Hepatocyte (in vitro differentiated cells): ENCODE measurements at regions not wholly inside any gene's neighbourhood (a gene's known extent, or its start where the extent isn't known, plus 50 kb on each side); places are given as distances from the start of the nearest gene placed in this dataset. TPM values are rescaled to one million over a fixed set of nuclear protein-coding genes. Genes with fewer than 3 reads are reported as not detected.

Experiments used
- DNase-seq: peaks from one replicate; pipeline ENCODE4 v3.0.0-alpha.2; 2016; ENCODE audit warnings: low spot score
- H2AFZ ChIP-seq: fragments of 200-600 bp; sonication (generic); 2 replicates; pipeline ENCODE4 v1.6.0; 2016; ENCODE audit warnings: antibody characterized with exemption, mild to moderate bottlenecking
- H3K27ac ChIP-seq: fragments of 200-600 bp; sonication (generic); 2 replicates; pipeline ENCODE4 v1.5.1; 2016; ENCODE audit warnings: mild to moderate bottlenecking
- H3K27me3 ChIP-seq: fragments of 200-600 bp; sonication (generic); 2 replicates; pipeline ENCODE4 v1.6.1; 2016
- H3K36me3 ChIP-seq: fragments of 200-600 bp; sonication (generic); replicated peaks from 2 replicates; pipeline ENCODE4 v1.5.1; 2016; ENCODE audit warnings: low read depth; ENCODE audit not compliant: insufficient read depth
- H3K4me1 ChIP-seq: fragments of 200-600 bp; sonication (generic); 2 replicates; pipeline ENCODE4 v1.5.1; 2016; ENCODE audit warnings: mild to moderate bottlenecking, moderate library complexity; ENCODE audit not compliant: insufficient read depth
- H3K4me2 ChIP-seq: fragments of 200-600 bp; sonication (generic); 2 replicates; pipeline ENCODE4 v1.6.0; 2016
- H3K4me3 ChIP-seq: fragments of 200-600 bp; sonication (generic); 2 replicates; pipeline ENCODE4 v1.5.1; 2016; ENCODE audit warnings: mild to moderate bottlenecking
- H3K79me2 ChIP-seq: fragments of 200-600 bp; sonication (generic); 2 replicates; pipeline ENCODE4 v1.6.0; 2017; ENCODE audit warnings: mild to moderate bottlenecking
- H3K9me2 ChIP-seq: fragments of 200-600 bp; sonication (generic); replicated peaks from 2 replicates; pipeline ENCODE4 v1.6.0; 2017; ENCODE audit warnings: mild to moderate bottlenecking; ENCODE audit not compliant: insufficient read depth
- H3K9me3 ChIP-seq: fragments of 200-600 bp; sonication (generic); 2 replicates; pipeline ENCODE4 v1.5.1; 2016; ENCODE audit warnings: low read depth, mild to moderate bottlenecking
- H4K20me1 ChIP-seq: fragments of 200-600 bp; sonication (generic); 2 replicates; pipeline ENCODE4 v1.6.0; 2016; ENCODE audit warnings: mild to moderate bottlenecking; ENCODE audit not compliant: insufficient read depth, poor library complexity, severe bottlenecking
- EZH2 ChIP-seq: fragments of 200-600 bp; sonication (generic); IDR thresholded peaks from 2 replicates; pipeline ENCODE4 v1.6.1; 2016; ENCODE audit warnings: antibody characterized with exemption, mild to moderate bottlenecking, borderline replicate concordance
- EZH2phosphoT487 ChIP-seq: fragments of 200-600 bp; sonication (generic); IDR thresholded peaks from one replicate; pipeline ENCODE4 v1.6.1; 2018; ENCODE audit warnings: antibody characterized with exemption, mild to moderate bottlenecking, low read depth, moderate library complexity; ENCODE audit not compliant: unreplicated experiment, severe bottlenecking
- WGBS: methylation state at CpG from one replicate; pipeline ENCODE4 v1.1.6; 2016; ENCODE audit warnings: low lambda C conversion rate; ENCODE audit errors: missing lambda C conversion rate; 5-methylcytosine and 5-hydroxymethylcytosine counted together
- microRNA-seq: library from miRNA; unstranded; fragments of <30 nt; microRNA quantifications from one replicate; pipeline ENCODE4, GENCODE V29; 2017
- TF ChIP-seq, protein P1 (sequence below): fragments of 200-600 bp; sonication (generic); IDR thresholded peaks from 2 replicates; pipeline ENCODE4 v1.5.1; 2016; ENCODE audit warnings: antibody characterized with exemption, mild to moderate bottlenecking; ENCODE audit not compliant: poor library complexity

DNA sequence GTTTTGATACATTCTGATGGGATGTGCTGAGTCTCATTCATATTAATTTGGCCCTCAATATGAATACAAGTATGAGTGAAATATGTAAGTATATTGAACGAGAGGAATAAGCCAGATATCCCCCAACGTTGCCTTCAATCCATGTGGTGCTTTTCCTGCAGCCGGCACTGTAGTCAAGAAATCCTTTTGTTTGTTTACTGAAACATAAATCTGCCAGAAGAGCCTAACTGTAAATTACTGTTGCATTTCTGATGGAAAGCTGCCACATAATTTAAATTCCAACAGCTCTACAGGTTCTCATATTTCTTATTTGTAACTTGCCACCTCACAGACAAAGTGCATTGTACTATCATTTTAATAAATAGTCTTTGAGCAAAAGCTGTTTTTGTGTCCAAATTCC is 314.0 kb downstream of the KBTBD8 start:
- H3K36me3 ChIP-seq, result no peaks in the 10 kb centered on the region
- TF ChIP-seq, protein P1, sequence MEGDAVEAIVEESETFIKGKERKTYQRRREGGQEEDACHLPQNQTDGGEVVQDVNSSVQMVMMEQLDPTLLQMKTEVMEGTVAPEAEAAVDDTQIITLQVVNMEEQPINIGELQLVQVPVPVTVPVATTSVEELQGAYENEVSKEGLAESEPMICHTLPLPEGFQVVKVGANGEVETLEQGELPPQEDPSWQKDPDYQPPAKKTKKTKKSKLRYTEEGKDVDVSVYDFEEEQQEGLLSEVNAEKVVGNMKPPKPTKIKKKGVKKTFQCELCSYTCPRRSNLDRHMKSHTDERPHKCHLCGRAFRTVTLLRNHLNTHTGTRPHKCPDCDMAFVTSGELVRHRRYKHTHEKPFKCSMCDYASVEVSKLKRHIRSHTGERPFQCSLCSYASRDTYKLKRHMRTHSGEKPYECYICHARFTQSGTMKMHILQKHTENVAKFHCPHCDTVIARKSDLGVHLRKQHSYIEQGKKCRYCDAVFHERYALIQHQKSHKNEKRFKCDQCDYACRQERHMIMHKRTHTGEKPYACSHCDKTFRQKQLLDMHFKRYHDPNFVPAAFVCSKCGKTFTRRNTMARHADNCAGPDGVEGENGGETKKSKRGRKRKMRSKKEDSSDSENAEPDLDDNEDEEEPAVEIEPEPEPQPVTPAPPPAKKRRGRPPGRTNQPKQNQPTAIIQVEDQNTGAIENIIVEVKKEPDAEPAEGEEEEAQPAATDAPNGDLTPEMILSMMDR, result no peak
- TF ChIP-seq EZH2, result no peak
- H3K4me3 ChIP-seq, result no peak overlapping the region
- no peak overlapping the region for H2AFZ ChIP-seq
- no peaks in the 10 kb centered on the region for H3K9me3 ChIP-seq
- no peak overlapping the region for H3K27ac ChIP-seq
- no peak overlapping the region for H3K4me2 ChIP-seq
- H3K79me2 ChIP-seq, result no peaks in the 10 kb centered on the region
- DNase-seq, result no peak
- WGBS, result 38% methylated on average over 3 of the region's 3 CpGs
- H3K4me1 ChIP-seq, result no peaks in the 10 kb centered on the region
- no peaks in the 10 kb centered on the region for H4K20me1 ChIP-seq
- H3K27me3 ChIP-seq, result no peaks in the 10 kb centered on the region
- no peaks in the 10 kb centered on the region for H3K9me2 ChIP-seq

DNA sequence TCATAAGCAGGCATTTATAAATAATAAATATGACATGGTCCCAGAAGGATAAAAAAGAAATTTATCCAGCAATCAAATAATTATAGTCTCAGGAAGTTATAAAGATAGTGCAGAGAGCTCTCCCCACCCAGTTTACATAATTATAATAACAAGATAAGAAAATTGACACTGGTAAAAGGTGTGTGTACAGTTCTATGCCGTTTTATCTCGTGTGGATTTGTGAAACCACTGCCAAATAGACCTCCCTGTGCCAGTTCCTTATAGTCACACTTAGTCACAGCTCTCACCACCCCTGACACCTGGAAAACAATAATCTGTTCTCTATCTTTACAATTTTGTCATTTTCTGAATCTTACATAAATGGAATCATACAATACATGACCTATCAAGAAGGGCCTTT is 320.1 kb downstream of the KBTBD8 start:
- no peak overlapping the region for H3K4me2 ChIP-seq
- H4K20me1 ChIP-seq, result no peaks in the 10 kb centered on the region
- no peak for DNase-seq
- no peaks in the 10 kb centered on the region for H3K9me2 ChIP-seq
- 48% methylated on average over 2 of the region's 2 CpGs for whole genome bisulfite sequencing
- no peak overlapping the region for H3K4me3 ChIP-seq
- no peaks in the 10 kb centered on the region for H3K36me3 ChIP-seq
- TF ChIP-seq EZH2, result no peak
- no peak for TF ChIP-seq EZH2phosphoT487
- TF ChIP-seq, protein P1, result no peak
- no peaks in the 10 kb centered on the region for H3K9me3 ChIP-seq
- H3K27me3 ChIP-seq, result no peaks in the 10 kb centered on the region
- no peaks in the 10 kb centered on the region for H3K79me2 ChIP-seq
- no peak overlapping the region for H3K27ac ChIP-seq
- no peaks in the 10 kb centered on the region for H3K4me1 ChIP-seq
- no peak overlapping the region for H2AFZ ChIP-seq

DNA sequence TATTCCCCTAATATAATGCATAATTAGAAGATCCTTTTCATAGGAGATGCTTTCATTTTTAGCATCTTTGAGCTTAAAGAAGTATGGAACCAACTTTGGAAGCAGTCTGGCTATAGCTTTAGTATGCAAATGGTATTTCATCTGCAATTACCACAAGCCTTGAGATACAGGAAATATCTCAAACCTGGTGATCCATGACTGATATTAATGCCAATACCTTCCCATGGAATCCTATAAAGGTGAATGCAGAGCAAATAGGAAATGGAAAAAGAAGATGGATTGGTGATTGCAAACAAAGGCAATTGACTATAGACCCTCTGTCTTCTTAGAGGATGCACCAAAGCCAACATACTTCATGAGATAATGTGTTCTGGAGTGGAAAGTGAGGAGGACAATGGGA is 326.4 kb downstream of the KBTBD8 start:
- H3K4me3 ChIP-seq, result no peak overlapping the region
- H3K27ac ChIP-seq, result no peak overlapping the region
- H3K4me1 ChIP-seq, result no peaks in the 10 kb centered on the region
- H3K4me2 ChIP-seq, result no peak overlapping the region
- no peak overlapping the region for H2AFZ ChIP-seq
- H3K9me2 ChIP-seq, result no peaks in the 10 kb centered on the region
- no peaks in the 10 kb centered on the region for H3K36me3 ChIP-seq
- TF ChIP-seq EZH2phosphoT487 (no peak), EZH2 (no peak)
- TF ChIP-seq, protein P1, result no peak
- no peaks in the 10 kb centered on the region for H4K20me1 ChIP-seq
- no peaks in the 10 kb centered on the region for H3K27me3 ChIP-seq
- H3K79me2 ChIP-seq, result no peaks in the 10 kb centered on the region
- no peak for DNase-seq
- H3K9me3 ChIP-seq, result no peaks in the 10 kb centered on the region

Small RNAs in the stretch of these regions (microRNA-seq; reads per million reads assigned to microRNA genes)
- not detected for gene MIR4272
